HG03039 (cell line): ENCODE measurements at regions not wholly inside any gene's neighbourhood (a gene's known extent, or its start where the extent isn't known, plus 50 kb on each side); places are given as distances from the start of the nearest gene placed in this dataset.
A peak's percentile ranks its signal among the peaks of the same experiment; 100 is the strongest.

Experiments used
- ATAC-seq: cut with Tn5 transposase; IDR thresholded peaks from one replicate; pipeline ENCODE4 v1.9.1; 2021; ENCODE audit warnings: mild to moderate bottlenecking, moderate library complexity; ENCODE audit not compliant: unreplicated experiment

- no peak for ATAC-seq
These were observed 91.1 kb downstream of the LINGO1 start for GRCh38 chr15:77541421-77542181.

DNA sequence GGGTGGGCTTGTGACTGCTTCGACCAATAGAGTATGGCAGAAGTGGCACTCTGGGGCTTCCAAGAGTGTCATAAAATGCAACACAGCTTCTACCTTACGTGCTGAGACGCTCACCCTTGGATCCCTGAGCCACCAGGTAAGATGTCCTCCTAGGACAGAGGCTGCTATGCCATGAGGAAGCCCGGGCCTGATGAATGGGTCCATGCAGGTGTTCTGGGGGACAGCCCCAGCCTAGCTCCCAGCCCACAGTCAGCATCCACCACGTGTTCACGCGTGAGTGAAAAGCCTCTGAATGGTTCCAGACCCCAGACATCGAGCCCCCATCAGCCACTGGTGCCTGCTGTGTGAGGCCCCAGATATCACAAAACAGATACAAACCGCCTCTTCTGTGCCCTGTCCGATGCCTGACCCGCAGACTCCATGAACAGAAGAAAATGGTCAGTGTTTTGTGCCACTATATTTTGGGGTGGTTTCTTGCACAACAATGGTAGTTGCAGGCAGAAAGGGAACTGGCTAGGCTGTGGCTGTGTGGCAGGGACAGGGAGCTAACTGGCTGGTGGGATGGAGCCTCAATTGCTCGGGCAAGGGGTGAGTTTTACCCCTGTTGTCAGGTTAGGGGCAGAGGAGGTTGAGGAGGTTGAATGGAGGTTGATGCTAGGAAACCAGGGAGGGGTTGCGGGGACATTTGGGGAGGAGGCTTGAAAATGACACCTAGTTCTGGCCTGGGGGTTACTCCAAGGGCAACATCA, 92.2 kb downstream of the LINGO1 start:
- no peak for ATAC-seq

- no peak for ATAC-seq
These were observed 93.8 kb downstream of the LINGO1 start for GRCh38 chr15:77538793-77539497.

GRCh38 chr15:77538027-77538451, 94.7 kb downstream of the LINGO1 start:
- peak; percentile 56 for ATAC-seq

- ATAC-seq, result no peak
These were observed 95.7 kb downstream of the LINGO1 start for GRCh38 chr15:77537006-77537405.

GRCh38 chr15:77535845-77536244, 96.9 kb downstream of the LINGO1 start:
- ATAC-seq, result no peak
